IPS-18a (cell line): ENCODE measurements at regions not wholly inside any gene's neighbourhood (a gene's known extent, or its start where the extent isn't known, plus 50 kb on each side); places are given as distances from the start of the nearest gene placed in this dataset.
"Not testable (repeated sequence)": the region's sequence is repeated elsewhere in the genome, so short reads cannot be mapped to it uniquely, and the experiment has no call there.

Experiments
- H3K27ac ChIP-seq: one replicate; pipeline ENCODE4 v1.5.1; 2013; ENCODE audit warnings: low read length
- H3K27me3 ChIP-seq: one replicate; pipeline ENCODE4 v1.6.1; 2013; ENCODE audit warnings: mild to moderate bottlenecking, low read length; ENCODE audit not compliant: control insufficient read depth, insufficient read depth
- H3K36me3 ChIP-seq: one replicate; pipeline ENCODE4 v1.6.1; 2013; ENCODE audit warnings: low read depth, low read length; ENCODE audit not compliant: control insufficient read depth
- H3K4me1 ChIP-seq: one replicate; pipeline ENCODE4 v1.6.1; 2013; ENCODE audit warnings: low read depth, low read length; ENCODE audit not compliant: control insufficient read depth
- H3K4me3 ChIP-seq: one replicate; pipeline ENCODE4 v1.5.1; 2013; ENCODE audit warnings: low read length
- H3K9ac ChIP-seq: one replicate; pipeline ENCODE4 v1.6.1; 2013; ENCODE audit warnings: mild to moderate bottlenecking, low read length, moderate library complexity
- H3K9me3 ChIP-seq: one replicate; pipeline ENCODE4 v1.6.1; 2013; ENCODE audit warnings: low read depth, low read length; ENCODE audit not compliant: control insufficient read depth

GRCh38 chr11:22435582-22435981 is 97.4 kb downstream of the SLC17A6 start:
- not testable (repeated sequence) for H3K4me3 ChIP-seq, H3K9me3 ChIP-seq, H3K27ac ChIP-seq, H3K36me3 ChIP-seq, H3K9ac ChIP-seq
- peaks cover 11% of the 10 kb centered on the region for H3K4me1 ChIP-seq
- peaks cover 12% of the 10 kb centered on the region for H3K27me3 ChIP-seq

- no peak overlapping the region for H3K4me3 ChIP-seq
- H3K9me3 ChIP-seq: no peaks in the 10 kb centered on the region
- H3K9ac ChIP-seq: no peak overlapping the region
- H3K27me3 ChIP-seq: peaks cover 4% of the 10 kb centered on the region
- no peak overlapping the region for H3K27ac ChIP-seq
- peaks cover 11% of the 10 kb centered on the region for H3K4me1 ChIP-seq
- no peaks in the 10 kb centered on the region for H3K36me3 ChIP-seq
These were observed 95.3 kb downstream of the SLC17A6 start for GRCh38 chr11:22433517-22433916.

DNA sequence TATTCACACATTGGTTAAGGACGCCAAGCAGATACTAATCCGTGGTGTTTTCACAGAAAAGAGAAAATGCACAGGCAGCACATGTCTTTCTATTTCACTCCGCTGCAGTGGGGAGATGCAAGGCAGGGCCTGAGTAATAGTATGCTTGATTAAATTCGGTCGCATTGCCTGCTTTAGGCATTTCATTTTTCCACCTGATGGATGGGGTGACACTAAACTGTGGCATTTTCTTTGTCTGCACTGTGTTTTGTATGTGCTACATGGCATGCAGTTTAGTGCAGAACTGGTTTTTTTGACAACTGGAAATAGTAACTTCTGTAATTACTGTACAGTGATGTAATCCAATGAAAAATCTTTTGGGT is 94.9 kb downstream of the SLC17A6 start:
- Histone ChIP-seq H3K36me3 (no peaks in the 10 kb centered on the region), H3K27ac (no peak overlapping the region), H3K9me3 (no peaks in the 10 kb centered on the region), H3K4me3 (no peak overlapping the region), H3K27me3 (peaks cover 4% of the 10 kb centered on the region), H3K9ac (no peak overlapping the region), H3K4me1 (peaks cover 11% of the 10 kb centered on the region)

- Histone ChIP-seq H3K27ac (no peak overlapping the region), H3K27me3 (peaks cover 4% of the 10 kb centered on the region), H3K9me3 (no peaks in the 10 kb centered on the region), H3K9ac (no peak overlapping the region), H3K4me3 (no peak overlapping the region), H3K36me3 (no peaks in the 10 kb centered on the region), H3K4me1 (peaks cover 11% of the 10 kb centered on the region)
These were observed 94.3 kb downstream of the SLC17A6 start for GRCh38 chr11:22432291-22433093.

- Histone ChIP-seq H3K9ac (no peak overlapping the region), H3K27ac (no peak overlapping the region), H3K36me3 (no peaks in the 10 kb centered on the region), H3K27me3 (peaks cover 4% of the 10 kb centered on the region), H3K9me3 (no peaks in the 10 kb centered on the region), H3K4me1 (peaks cover 11% of the 10 kb centered on the region), H3K4me3 (no peak overlapping the region)
These were observed 92.9 kb downstream of the SLC17A6 start for GRCh38 chr11:22431106-22431505.

DNA sequence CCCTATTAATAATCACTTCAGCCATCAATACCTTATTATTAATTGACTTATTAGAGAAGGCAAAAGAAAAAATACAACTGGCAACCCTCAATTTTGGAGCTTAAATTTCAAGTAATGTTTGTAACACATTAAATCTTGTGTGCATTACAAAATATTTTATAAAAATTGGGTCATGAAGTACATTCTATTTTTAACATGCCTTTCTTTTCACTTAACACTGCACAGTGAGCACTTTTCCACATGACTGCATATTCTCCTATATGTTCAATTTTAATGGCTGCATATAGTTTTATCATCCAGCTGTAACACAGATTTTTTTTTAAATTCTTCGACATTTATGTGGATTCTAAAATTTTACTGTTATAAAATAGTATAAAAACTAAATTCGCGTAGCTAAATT is 92.5 kb downstream of the SLC17A6 start:
- peaks cover 11% of the 10 kb centered on the region for H3K4me1 ChIP-seq
- H3K27me3 ChIP-seq: peaks cover 4% of the 10 kb centered on the region
- H3K4me3 ChIP-seq: no peak overlapping the region
- H3K9me3 ChIP-seq: no peaks in the 10 kb centered on the region
- H3K27ac ChIP-seq: no peak overlapping the region
- no peaks in the 10 kb centered on the region for H3K36me3 ChIP-seq
- H3K9ac ChIP-seq: no peak overlapping the region

- no peak overlapping the region for H3K4me3 ChIP-seq
These were observed 92.0 kb downstream of the SLC17A6 start for GRCh38 chr11:22430141-22430541.

More at GRCh38 chr11:22430141-22430541, 92.0 kb downstream of the SLC17A6 start:
- Histone ChIP-seq H3K27ac (no peak overlapping the region), H3K27me3 (peaks cover 4% of the 10 kb centered on the region), H3K36me3 (no peaks in the 10 kb centered on the region), H3K9ac (no peak overlapping the region), H3K9me3 (no peaks in the 10 kb centered on the region), H3K4me1 (peaks cover 11% of the 10 kb centered on the region)
